Breast epithelium (tissue), 3 donors: ENCODE measurements at regions not wholly inside any gene's neighbourhood (a gene's known extent, or its start where the extent isn't known, plus 50 kb on each side); places are given as distances from the start of the nearest gene placed in this dataset.
"Not testable (repeated sequence)": the region's sequence is repeated elsewhere in the genome, so short reads cannot be mapped to it uniquely, and the experiment has no call there.

ENCODE experiments used
- POLR2A ChIP-seq: fragments of 450-650 bp; IDR thresholded peaks from one replicate; pipeline ENCODE4 v1.6.1; 2016; ENCODE audit warnings: antibody characterized with exemption, mild to moderate bottlenecking, moderate library complexity
- TF ChIP-seq, protein P1 (sequence below), 3 donors: fragments of 450-650 bp; IDR thresholded peaks; one replicate each; pipeline ENCODE4 v1.5.1; 2016 to 2017; ENCODE audit warnings: antibody characterized with exemption in 3 of 3, mild to moderate bottlenecking in 3 of 3, moderate library complexity in 3 of 3

DNA sequence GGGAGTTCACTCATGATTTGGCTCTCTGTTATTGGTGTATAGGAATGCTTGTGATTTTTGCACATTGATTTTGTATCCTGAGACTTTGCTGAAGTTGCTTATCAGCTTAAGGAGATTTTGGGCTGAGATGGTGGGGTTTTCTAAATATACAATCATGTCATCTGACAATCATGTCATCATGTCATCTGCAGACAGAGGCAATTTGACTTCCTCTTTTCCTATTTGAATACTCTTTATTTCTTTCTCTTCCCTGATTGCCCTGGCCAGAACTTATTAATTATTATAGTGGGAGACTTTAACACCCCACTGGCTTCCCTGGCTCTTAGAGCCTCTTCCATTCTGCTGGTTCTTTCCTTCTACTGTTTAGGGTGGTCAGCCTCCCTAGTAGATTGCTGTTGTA lies 64.8 kb upstream of the SPDL1 start:
- not testable (repeated sequence) for TF ChIP-seq POLR2A
- TF ChIP-seq, protein P1, sequence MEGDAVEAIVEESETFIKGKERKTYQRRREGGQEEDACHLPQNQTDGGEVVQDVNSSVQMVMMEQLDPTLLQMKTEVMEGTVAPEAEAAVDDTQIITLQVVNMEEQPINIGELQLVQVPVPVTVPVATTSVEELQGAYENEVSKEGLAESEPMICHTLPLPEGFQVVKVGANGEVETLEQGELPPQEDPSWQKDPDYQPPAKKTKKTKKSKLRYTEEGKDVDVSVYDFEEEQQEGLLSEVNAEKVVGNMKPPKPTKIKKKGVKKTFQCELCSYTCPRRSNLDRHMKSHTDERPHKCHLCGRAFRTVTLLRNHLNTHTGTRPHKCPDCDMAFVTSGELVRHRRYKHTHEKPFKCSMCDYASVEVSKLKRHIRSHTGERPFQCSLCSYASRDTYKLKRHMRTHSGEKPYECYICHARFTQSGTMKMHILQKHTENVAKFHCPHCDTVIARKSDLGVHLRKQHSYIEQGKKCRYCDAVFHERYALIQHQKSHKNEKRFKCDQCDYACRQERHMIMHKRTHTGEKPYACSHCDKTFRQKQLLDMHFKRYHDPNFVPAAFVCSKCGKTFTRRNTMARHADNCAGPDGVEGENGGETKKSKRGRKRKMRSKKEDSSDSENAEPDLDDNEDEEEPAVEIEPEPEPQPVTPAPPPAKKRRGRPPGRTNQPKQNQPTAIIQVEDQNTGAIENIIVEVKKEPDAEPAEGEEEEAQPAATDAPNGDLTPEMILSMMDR (IDR thresholded peaks at IDR 0.05): not testable (repeated sequence)
